Loucy (cell line): ENCODE measurements at regions not wholly inside any gene's neighbourhood (a gene's known extent, or its start where the extent isn't known, plus 50 kb on each side); places are given as distances from the start of the nearest gene placed in this dataset.

Experiments used
- H2AFZ ChIP-seq: fragments of 200-600 bp; sonication (generic); 2 replicates; pipeline ENCODE4 v1.6.0; 2016; ENCODE audit warnings: antibody characterized with exemption, mild to moderate bottlenecking, low read length, moderate library complexity
- H3F3A ChIP-seq: fragments of 200-600 bp; 2 replicates; pipeline ENCODE4 v1.6.0; 2016; ENCODE audit warnings: antibody characterized with exemption, low read depth, mild to moderate bottlenecking
- H3K27me3 ChIP-seq: fragments of 200-600 bp; sonication (generic); 2 replicates; pipeline ENCODE4 v1.6.1; 2014; ENCODE audit warnings: low read length, mild to moderate bottlenecking; ENCODE audit not compliant: insufficient read depth, poor library complexity, severe bottlenecking
- H3K36me3 ChIP-seq: fragments of 200-600 bp; sonication (generic); 2 replicates; pipeline ENCODE4 v1.6.1; 2016; ENCODE audit warnings: low read length; ENCODE audit not compliant: insufficient read depth
- H3K4me1 ChIP-seq: fragments of 200-600 bp; sonication (generic); 2 replicates; pipeline ENCODE4 v1.5.1; 2014; ENCODE audit warnings: low read length, mild to moderate bottlenecking; ENCODE audit not compliant: insufficient read depth, poor library complexity, severe bottlenecking
- H3K4me2 ChIP-seq: fragments of 200-600 bp; sonication (generic); 2 replicates; pipeline ENCODE4 v1.6.0; 2014; ENCODE audit warnings: antibody characterized with exemption, low read length, low read depth, mild to moderate bottlenecking; ENCODE audit not compliant: poor library complexity, severe bottlenecking
- H3K4me3 ChIP-seq: fragments of 200-600 bp; sonication (generic); 2 replicates; pipeline ENCODE4 v1.5.1; 2014; ENCODE audit warnings: low read length, mild to moderate bottlenecking, mixed read lengths; ENCODE audit not compliant: poor library complexity, severe bottlenecking
- H3K79me2 ChIP-seq: fragments of 200-600 bp; sonication (generic); 2 replicates; pipeline ENCODE4 v1.6.1; 2014; ENCODE audit warnings: low read length; ENCODE audit not compliant: insufficient read depth
- H3K9ac ChIP-seq: fragments of 200-600 bp; sonication (generic); 2 replicates; pipeline ENCODE4 v1.6.0; 2014; ENCODE audit warnings: mild to moderate bottlenecking, low read depth, low read length, moderate library complexity; ENCODE audit not compliant: poor library complexity, severe bottlenecking
- H3K9me2 ChIP-seq: fragments of 200-600 bp; sonication (generic); replicated peaks from 2 replicates; pipeline ENCODE4 v1.6.1; 2016; ENCODE audit warnings: low read depth, low read length, mixed read lengths
- H3K9me3 ChIP-seq: fragments of 200-600 bp; sonication (generic); 2 replicates; pipeline ENCODE4 v1.6.1; 2014; ENCODE audit warnings: mild to moderate bottlenecking, antibody characterized with exemption, low read length, low read depth; ENCODE audit not compliant: insufficient read depth
- H4K20me1 ChIP-seq: fragments of 200-600 bp; sonication (generic); 2 replicates; pipeline ENCODE4 v1.6.0; 2014; ENCODE audit warnings: antibody characterized with exemption, low read length, mild to moderate bottlenecking; ENCODE audit not compliant: insufficient read depth, poor library complexity, severe bottlenecking
- EZH2phosphoT487 ChIP-seq: fragments of 200-600 bp; IDR thresholded peaks from 2 replicates; pipeline ENCODE4 v1.6.1; 2018; ENCODE audit warnings: antibody characterized with exemption, mild to moderate bottlenecking, moderate library complexity, borderline replicate concordance
- TF ChIP-seq, protein P1 (sequence below): fragments of 200-600 bp; sonication (generic); conservative IDR thresholded peaks from 2 replicates; pipeline ENCODE4 v1.5.1; 2014; ENCODE audit warnings: mild to moderate bottlenecking, antibody characterized with exemption, low read length

- H3K36me3 ChIP-seq: no peaks in the 10 kb centered on the region
- H2AFZ ChIP-seq: no peak overlapping the region
- no peaks in the 10 kb centered on the region for H3K4me1 ChIP-seq
- no peaks in the 10 kb centered on the region for H4K20me1 ChIP-seq
- TF ChIP-seq, protein P1, sequence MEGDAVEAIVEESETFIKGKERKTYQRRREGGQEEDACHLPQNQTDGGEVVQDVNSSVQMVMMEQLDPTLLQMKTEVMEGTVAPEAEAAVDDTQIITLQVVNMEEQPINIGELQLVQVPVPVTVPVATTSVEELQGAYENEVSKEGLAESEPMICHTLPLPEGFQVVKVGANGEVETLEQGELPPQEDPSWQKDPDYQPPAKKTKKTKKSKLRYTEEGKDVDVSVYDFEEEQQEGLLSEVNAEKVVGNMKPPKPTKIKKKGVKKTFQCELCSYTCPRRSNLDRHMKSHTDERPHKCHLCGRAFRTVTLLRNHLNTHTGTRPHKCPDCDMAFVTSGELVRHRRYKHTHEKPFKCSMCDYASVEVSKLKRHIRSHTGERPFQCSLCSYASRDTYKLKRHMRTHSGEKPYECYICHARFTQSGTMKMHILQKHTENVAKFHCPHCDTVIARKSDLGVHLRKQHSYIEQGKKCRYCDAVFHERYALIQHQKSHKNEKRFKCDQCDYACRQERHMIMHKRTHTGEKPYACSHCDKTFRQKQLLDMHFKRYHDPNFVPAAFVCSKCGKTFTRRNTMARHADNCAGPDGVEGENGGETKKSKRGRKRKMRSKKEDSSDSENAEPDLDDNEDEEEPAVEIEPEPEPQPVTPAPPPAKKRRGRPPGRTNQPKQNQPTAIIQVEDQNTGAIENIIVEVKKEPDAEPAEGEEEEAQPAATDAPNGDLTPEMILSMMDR: no peak
- TF ChIP-seq EZH2phosphoT487: no peak
- H3F3A ChIP-seq: no peaks in the 10 kb centered on the region
- H3K9me2 ChIP-seq: no peaks in the 10 kb centered on the region
- no peak overlapping the region for H3K4me3 ChIP-seq
- no peak overlapping the region for H3K4me2 ChIP-seq
- H3K9me3 ChIP-seq: no peaks in the 10 kb centered on the region
- no peak overlapping the region for H3K9ac ChIP-seq
- no peaks in the 10 kb centered on the region for H3K27me3 ChIP-seq
- no peaks in the 10 kb centered on the region for H3K79me2 ChIP-seq
These were observed 254.1 kb upstream of the PFKP start for GRCh38 chr10:2813286-2813685.

DNA sequence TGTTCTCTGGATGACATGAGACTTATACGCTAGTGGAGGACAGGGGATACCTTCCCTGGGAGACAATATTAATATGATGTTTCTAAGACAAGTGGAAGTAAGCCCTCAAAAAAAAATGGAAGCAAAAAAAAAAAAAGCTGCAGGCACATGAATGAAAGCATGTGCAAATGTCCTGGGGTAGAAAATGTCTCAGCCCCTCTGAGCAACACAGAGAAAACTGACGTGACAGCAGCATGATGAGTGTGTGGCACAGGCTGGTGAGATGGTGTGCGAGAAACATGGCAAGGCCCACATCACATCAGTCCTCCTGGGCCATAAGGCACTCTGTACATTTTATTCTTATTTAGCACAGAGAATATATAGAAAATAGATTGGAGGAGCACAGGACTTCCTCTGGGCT lies 254.7 kb upstream of the PFKP start:
- no peaks in the 10 kb centered on the region for H3K27me3 ChIP-seq
- H3K9me2 ChIP-seq: no peaks in the 10 kb centered on the region
- no peaks in the 10 kb centered on the region for H3K9me3 ChIP-seq
- no peaks in the 10 kb centered on the region for H3F3A ChIP-seq
- no peak overlapping the region for H3K9ac ChIP-seq
- no peaks in the 10 kb centered on the region for H4K20me1 ChIP-seq
- TF ChIP-seq EZH2phosphoT487: no peak
- TF ChIP-seq, protein P1: no peak
- no peak overlapping the region for H3K4me3 ChIP-seq
- H3K79me2 ChIP-seq: no peaks in the 10 kb centered on the region
- no peak overlapping the region for H2AFZ ChIP-seq
- H3K4me1 ChIP-seq: no peaks in the 10 kb centered on the region
- no peak overlapping the region for H3K4me2 ChIP-seq
- no peaks in the 10 kb centered on the region for H3K36me3 ChIP-seq

- Histone ChIP-seq H4K20me1 (no peaks in the 10 kb centered on the region), H3K4me2 (no peak overlapping the region), H3K9me3 (no peaks in the 10 kb centered on the region), H3F3A (no peaks in the 10 kb centered on the region), H3K27me3 (no peaks in the 10 kb centered on the region), H3K36me3 (no peaks in the 10 kb centered on the region), H3K4me3 (no peak overlapping the region), H3K79me2 (no peaks in the 10 kb centered on the region), H2AFZ (no peak overlapping the region), H3K4me1 (no peaks in the 10 kb centered on the region), H3K9me2 (no peaks in the 10 kb centered on the region), H3K9ac (no peak overlapping the region)
- TF ChIP-seq, protein P1: no peak
- TF ChIP-seq EZH2phosphoT487: no peak
These were observed 267.2 kb upstream of the PFKP start for GRCh38 chr10:2800178-2800577.
